Adrenal gland (tissue), 5 donors: ENCODE measurements at regions not wholly inside any gene's neighbourhood (a gene's known extent, or its start where the extent isn't known, plus 50 kb on each side); places are given as distances from the start of the nearest gene placed in this dataset.

Experiments
- CTCF ChIP-seq, 6 experiments: fragments of 450-650 bp in 4 of 6; fragments of 200-600 bp in 2 of 6; sonication (generic) in 1 of 6; IDR thresholded peaks; 1 replicate in 5 of 6; 2 replicates in 1 of 6; pipeline versions ENCODE4 v1.5.1 to v1.8.0; 2016 to 2021; ENCODE audit warnings: antibody characterized with exemption in 6 of 6, mild to moderate bottlenecking in 2 of 6, moderate library complexity in 1 of 6
- POLR2A ChIP-seq, 2 donors: fragments of 450-650 bp; IDR thresholded peaks; one replicate each; pipeline ENCODE4 v1.6.1; 2017; ENCODE audit warnings: antibody characterized with exemption in 2 of 2, mild to moderate bottlenecking in 2 of 2, moderate library complexity in 1 of 2
- donor health status: DM: no; HTN: no; CAD: no.

GRCh38 chr2:14422426-14422825 lies 210.1 kb upstream of the LRATD1 start:
- TF ChIP-seq CTCF (IDR thresholded peaks at IDR 0.05) (no peak), POLR2A (IDR thresholded peaks at IDR 0.05) (no peak)
